GM23338 (cell line): ENCODE measurements at regions not wholly inside any gene's neighbourhood (a gene's known extent, or its start where the extent isn't known, plus 50 kb on each side); places are given as distances from the start of the nearest gene placed in this dataset.

Experiments
- ATAC-seq: fragments of 200-7000 bp; cut with Tn5 transposase; 3 replicates; pipeline ENCODE4 v1.9.1; 2020
- DNase-seq: peaks from one replicate; pipeline ENCODE4 v3.0.0-alpha.2; 2015; ENCODE audit warnings: low spot score
- H2AFZ ChIP-seq: fragments of 200-600 bp; sonication (generic); 2 replicates; pipeline ENCODE4 v1.8.0; 2016; ENCODE audit warnings: antibody characterized with exemption, mild to moderate bottlenecking, moderate library complexity
- H3F3A ChIP-seq: fragments of 200-600 bp; sonication (generic); replicated peaks from 2 replicates; pipeline ENCODE4 v1.8.0; 2017; ENCODE audit warnings: antibody characterized with exemption, mixed run types, low read depth
- H3K27ac ChIP-seq: fragments of 200-600 bp; sonication (generic); 2 replicates; pipeline ENCODE4 v1.6.1; 2016; ENCODE audit warnings: low read depth
- H3K27me3 ChIP-seq: fragments of 200-600 bp; sonication (generic); 2 replicates; pipeline ENCODE4 v1.8.0; 2016; ENCODE audit warnings: mild to moderate bottlenecking, mixed run types, moderate library complexity; ENCODE audit not compliant: insufficient read depth
- H3K36me3 ChIP-seq: fragments of 200-600 bp; sonication (generic); 2 replicates; pipeline ENCODE4 v1.8.0; 2016; ENCODE audit warnings: mild to moderate bottlenecking; ENCODE audit not compliant: insufficient read depth
- H3K4me1 ChIP-seq: fragments of 200-600 bp; sonication (generic); 2 replicates; pipeline ENCODE4 v1.8.0; 2016; ENCODE audit warnings: mild to moderate bottlenecking, moderate library complexity; ENCODE audit not compliant: insufficient read depth
- H3K4me2 ChIP-seq: fragments of 200-600 bp; sonication (generic); 2 replicates; pipeline ENCODE4 v1.7.1; 2017; ENCODE audit warnings: mixed run types
- H3K4me3 ChIP-seq: fragments of 200-600 bp; sonication (generic); 2 replicates; pipeline ENCODE4 v1.6.1; 2016; ENCODE audit warnings: mixed run types
- H3K79me2 ChIP-seq: fragments of 200-600 bp; sonication (generic); replicated peaks from 2 replicates; pipeline ENCODE4 v1.8.0; 2017; ENCODE audit warnings: mild to moderate bottlenecking; ENCODE audit not compliant: insufficient read depth
- H3K9me2 ChIP-seq: fragments of 200-600 bp; sonication (generic); 2 replicates; pipeline ENCODE4 v1.8.0; 2017; ENCODE audit not compliant: insufficient read depth
- H4K20me1 ChIP-seq: fragments of 200-600 bp; sonication (generic); replicated peaks from 2 replicates; pipeline ENCODE4 v1.8.0; 2017; ENCODE audit warnings: mild to moderate bottlenecking; ENCODE audit not compliant: insufficient read depth
- H3K27ac Mint-ChIP-seq: 2 replicates; pipeline ENCODE4 v1.8.0; 2020; ENCODE audit warnings: inconsistent platforms, mild to moderate bottlenecking, moderate library complexity, mixed read lengths
- H3K27me3 Mint-ChIP-seq: 3 replicates; pipeline ENCODE4 v1.8.0; 2022; ENCODE audit warnings: low read depth, mild to moderate bottlenecking, moderate library complexity, mixed read lengths, inconsistent platforms; ENCODE audit not compliant: insufficient read depth, poor library complexity
- H3K36me3 Mint-ChIP-seq: 3 replicates; pipeline ENCODE4 v1.8.0; 2021; ENCODE audit warnings: low read depth, mild to moderate bottlenecking, inconsistent platforms, moderate library complexity, mixed read lengths
- H3K4me1 Mint-ChIP-seq: 3 replicates; pipeline ENCODE4 v1.8.0; 2020; ENCODE audit warnings: mild to moderate bottlenecking, inconsistent platforms, mixed read lengths
- H3K4me3 Mint-ChIP-seq: 3 replicates; pipeline ENCODE4 v1.8.0; 2021; ENCODE audit warnings: moderate library complexity, mild to moderate bottlenecking, inconsistent platforms, mixed read lengths
- H3K9me3 Mint-ChIP-seq: 3 replicates; pipeline ENCODE4 v1.8.0; 2020; ENCODE audit warnings: moderate library complexity, mild to moderate bottlenecking, inconsistent platforms, mixed read lengths
- CREB1 ChIP-seq: fragments of 250-450 bp; sonication (Bioruptor Pico); IDR thresholded peaks from 2 replicates; pipeline ENCODE4 v1.5.0; 2020; ENCODE audit warnings: low read depth, mild to moderate bottlenecking, moderate library complexity
- ETS1 ChIP-seq: IDR thresholded peaks from 2 replicates; pipeline ENCODE4 v1.6.1; 2016; ENCODE audit warnings: antibody characterized with exemption
- EZH2phosphoT487 ChIP-seq: fragments of 200-600 bp; sonication (generic); IDR thresholded peaks from one replicate; pipeline ENCODE4 v1.8.1; 2018; ENCODE audit warnings: antibody characterized with exemption; ENCODE audit not compliant: unreplicated experiment
- JUNB ChIP-seq: IDR thresholded peaks from one replicate; pipeline ENCODE4 v1.6.1; 2016; ENCODE audit warnings: antibody characterized with exemption; ENCODE audit not compliant: unreplicated experiment
- NANOG ChIP-seq: IDR thresholded peaks from 2 replicates; pipeline ENCODE4 v1.6.1; 2016; ENCODE audit warnings: antibody characterized with exemption, borderline replicate concordance
- POLR2AphosphoS5 ChIP-seq: IDR thresholded peaks from 2 replicates; pipeline ENCODE4 v1.6.1; 2016; ENCODE audit warnings: antibody characterized with exemption, low read depth
- STAT1 ChIP-seq: IDR thresholded peaks from one replicate; pipeline ENCODE4 v1.6.1; 2016; ENCODE audit warnings: antibody characterized with exemption; ENCODE audit not compliant: unreplicated experiment
- ZNF114 ChIP-seq: fragments of 250-450 bp; sonication (Bioruptor Pico); IDR thresholded peaks from 2 replicates; pipeline ENCODE4 v1.5.0; 2020; ENCODE audit warnings: mild to moderate bottlenecking, moderate library complexity
- ZNF331 ChIP-seq: fragments of 250-450 bp; sonication (Bioruptor Pico); IDR thresholded peaks from 2 replicates; pipeline ENCODE4 v1.5.0; 2020; ENCODE audit warnings: low read depth, mild to moderate bottlenecking, moderate library complexity
- ZNF462 ChIP-seq: fragments of 250-450 bp; sonication (Bioruptor Pico); IDR thresholded peaks from 2 replicates; pipeline ENCODE4 v1.5.0; 2020; ENCODE audit warnings: mild to moderate bottlenecking, moderate library complexity
- TF ChIP-seq, protein P1 (sequence below): IDR thresholded peaks from one replicate; pipeline ENCODE4 v1.6.1; 2018; ENCODE audit warnings: antibody characterized with exemption; ENCODE audit not compliant: unreplicated experiment

DNA sequence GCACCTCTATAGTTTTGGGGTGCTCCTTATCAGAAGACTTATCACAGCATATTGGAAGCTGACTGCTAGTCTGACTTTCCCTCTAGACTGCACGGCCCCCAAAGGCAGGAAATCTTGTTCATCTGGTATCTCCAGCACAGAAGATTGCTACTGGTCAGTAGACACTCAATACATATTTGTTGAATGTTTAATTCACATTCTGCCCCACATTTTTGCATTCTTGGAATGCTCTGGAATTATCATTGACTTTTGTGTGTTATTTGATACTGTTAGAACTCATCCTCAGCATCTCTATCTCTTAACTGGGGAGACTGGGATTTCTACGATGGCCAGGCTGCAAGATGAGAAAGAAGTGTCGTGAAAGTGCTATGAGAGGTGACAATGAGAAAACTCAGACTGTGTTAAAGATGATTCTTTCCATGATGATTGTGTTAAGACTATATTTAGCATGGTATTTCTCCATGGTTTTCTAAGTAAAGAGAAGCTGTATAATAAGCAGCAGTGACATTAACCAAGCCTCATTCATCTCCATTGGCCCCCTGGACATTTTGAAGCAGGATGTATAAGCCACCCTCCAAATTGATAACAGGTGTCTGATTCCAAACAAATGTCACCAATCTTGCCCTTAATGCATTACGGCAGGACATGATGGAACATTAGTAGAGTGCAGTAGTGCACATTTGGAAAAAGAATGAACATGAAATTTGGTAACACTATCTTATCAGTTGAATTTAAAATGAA is 440.9 kb downstream of the RFC3 start:
- Histone ChIP-seq H3K4me2 (no peak overlapping the region), H3K4me3 (no peak overlapping the region), H3K4me1 (peaks cover 9% of the 10 kb centered on the region; the same call in 1 of the 2 replicates), H3K36me3 (no peaks in the 10 kb centered on the region; the same call in 1 of the 2 replicates), H3F3A (no peaks in the 10 kb centered on the region), H4K20me1 (no peaks in the 10 kb centered on the region), H3K27ac (no peak overlapping the region), H2AFZ (no peak overlapping the region), H3K27me3 (no peaks in the 10 kb centered on the region), H3K9me2 (0 out of 2 replicates have a peak, but pooled peaks cover 10% of the 10 kb centered on the region), H3K79me2 (no peaks in the 10 kb centered on the region)
- H3K4me1 Mint-ChIP-seq = peaks cover 8% of the 10 kb centered on the region
- TF ChIP-seq NANOG (no peak), ZNF114 (no peak), ETS1 (no peak), ZNF462 (CRISPR knock-in tag) (no peak), STAT1 (no peak), POLR2AphosphoS5 (no peak), EZH2phosphoT487 (no peak), ZNF331 (CRISPR knock-in tag) (no peak), CREB1 (CRISPR knock-in tag) (no peak), JUNB (no peak)
- TF ChIP-seq, protein P1, sequence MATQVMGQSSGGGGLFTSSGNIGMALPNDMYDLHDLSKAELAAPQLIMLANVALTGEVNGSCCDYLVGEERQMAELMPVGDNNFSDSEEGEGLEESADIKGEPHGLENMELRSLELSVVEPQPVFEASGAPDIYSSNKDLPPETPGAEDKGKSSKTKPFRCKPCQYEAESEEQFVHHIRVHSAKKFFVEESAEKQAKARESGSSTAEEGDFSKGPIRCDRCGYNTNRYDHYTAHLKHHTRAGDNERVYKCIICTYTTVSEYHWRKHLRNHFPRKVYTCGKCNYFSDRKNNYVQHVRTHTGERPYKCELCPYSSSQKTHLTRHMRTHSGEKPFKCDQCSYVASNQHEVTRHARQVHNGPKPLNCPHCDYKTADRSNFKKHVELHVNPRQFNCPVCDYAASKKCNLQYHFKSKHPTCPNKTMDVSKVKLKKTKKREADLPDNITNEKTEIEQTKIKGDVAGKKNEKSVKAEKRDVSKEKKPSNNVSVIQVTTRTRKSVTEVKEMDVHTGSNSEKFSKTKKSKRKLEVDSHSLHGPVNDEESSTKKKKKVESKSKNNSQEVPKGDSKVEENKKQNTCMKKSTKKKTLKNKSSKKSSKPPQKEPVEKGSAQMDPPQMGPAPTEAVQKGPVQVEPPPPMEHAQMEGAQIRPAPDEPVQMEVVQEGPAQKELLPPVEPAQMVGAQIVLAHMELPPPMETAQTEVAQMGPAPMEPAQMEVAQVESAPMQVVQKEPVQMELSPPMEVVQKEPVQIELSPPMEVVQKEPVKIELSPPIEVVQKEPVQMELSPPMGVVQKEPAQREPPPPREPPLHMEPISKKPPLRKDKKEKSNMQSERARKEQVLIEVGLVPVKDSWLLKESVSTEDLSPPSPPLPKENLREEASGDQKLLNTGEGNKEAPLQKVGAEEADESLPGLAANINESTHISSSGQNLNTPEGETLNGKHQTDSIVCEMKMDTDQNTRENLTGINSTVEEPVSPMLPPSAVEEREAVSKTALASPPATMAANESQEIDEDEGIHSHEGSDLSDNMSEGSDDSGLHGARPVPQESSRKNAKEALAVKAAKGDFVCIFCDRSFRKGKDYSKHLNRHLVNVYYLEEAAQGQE = no peak
- no peak for DNase-seq
- peaks cover 17% of the 10 kb centered on the region for H3K9me3 Mint-ChIP-seq
- peaks cover 5% of the 10 kb centered on the region; the same call in 2 of the 3 replicates for H3K36me3 Mint-ChIP-seq
- no peak for ATAC-seq
- H3K27me3 Mint-ChIP-seq = no peaks in the 10 kb centered on the region
- H3K4me3 Mint-ChIP-seq = no peak overlapping the region
- H3K27ac Mint-ChIP-seq = no peak overlapping the region
